IgD-negative memory B cell (primary cell): ENCODE measurements at regions not wholly inside any gene's neighbourhood (a gene's known extent, or its start where the extent isn't known, plus 50 kb on each side); places are given as distances from the start of the nearest gene placed in this dataset.
A peak's percentile ranks its signal among the peaks of the same experiment; 100 is the strongest.

Experiments used
- H3K27ac Mint-ChIP-seq, 3 donors: one replicate each; pipeline ENCODE4 v1.8.0; 2020 to 2022; ENCODE audit warnings: mild to moderate bottlenecking in 3 of 3, mixed read lengths in 3 of 3, moderate library complexity in 1 of 3
- H3K27me3 Mint-ChIP-seq: one replicate; pipeline ENCODE4 v1.8.0; 2021; ENCODE audit warnings: mixed read lengths
- H3K36me3 Mint-ChIP-seq: one replicate; pipeline ENCODE4 v1.8.0; 2020; ENCODE audit warnings: mild to moderate bottlenecking, mixed read lengths
- H3K4me1 Mint-ChIP-seq, 3 donors: one replicate each; pipeline ENCODE4 v1.8.0; 2020 to 2022; ENCODE audit warnings: mixed read lengths in 3 of 3, mild to moderate bottlenecking in 1 of 3
- H3K4me3 Mint-ChIP-seq, 4 donors: one replicate each; pipeline ENCODE4 v1.8.0; 2020 to 2022; ENCODE audit warnings: mild to moderate bottlenecking in 4 of 4, mixed read lengths in 4 of 4, moderate library complexity in 3 of 4
- H3K9me3 Mint-ChIP-seq, 3 donors: one replicate each; pipeline ENCODE4 v1.8.0; 2020 to 2021; ENCODE audit warnings: mixed read lengths in 3 of 3, mild to moderate bottlenecking in 1 of 3

GRCh38 chr15:88312941-88313579 is 56.5 kb upstream of the NTRK3 start:
- no peaks in the 10 kb centered on the region for H3K4me1 Mint-ChIP-seq
- H3K9me3 Mint-ChIP-seq: peaks cover 0 to 5% (median 3%) of the 10 kb centered on the region in 3 donors
- peaks cover 10% of the 10 kb centered on the region for H3K27me3 Mint-ChIP-seq
- peak overlapping the region in 1 of 3 donors; percentile 83 for H3K27ac Mint-ChIP-seq
- H3K36me3 Mint-ChIP-seq: no peaks in the 10 kb centered on the region
- no peak overlapping the region for H3K4me3 Mint-ChIP-seq

GRCh38 chr15:88309363-88309762 is 52.8 kb upstream of the NTRK3 start:
- H3K9me3 Mint-ChIP-seq: peaks cover 0 to 6% (median 0%) of the 10 kb centered on the region in 3 donors
- H3K27me3 Mint-ChIP-seq: peaks cover 7% of the 10 kb centered on the region
- H3K27ac Mint-ChIP-seq: no peak overlapping the region
- H3K4me1 Mint-ChIP-seq: no peaks in the 10 kb centered on the region
- H3K36me3 Mint-ChIP-seq: no peaks in the 10 kb centered on the region
- no peak overlapping the region for H3K4me3 Mint-ChIP-seq

GRCh38 chr15:88307344-88307743 is 50.8 kb upstream of the NTRK3 start:
- H3K36me3 Mint-ChIP-seq: no peaks in the 10 kb centered on the region

More at GRCh38 chr15:88307344-88307743, 50.8 kb upstream of the NTRK3 start:
- Mint-ChIP-seq H3K9me3 (peaks cover 0 to 3% (median 0%) of the 10 kb centered on the region in 3 donors), H3K4me3 (no peak overlapping the region), H3K4me1 (no peaks in the 10 kb centered on the region), H3K27me3 (peaks cover 5% of the 10 kb centered on the region), H3K27ac (no peak overlapping the region)
